Vagina (tissue), 2 donors: ENCODE measurements at regions not wholly inside any gene's neighbourhood (a gene's known extent, or its start where the extent isn't known, plus 50 kb on each side); places are given as distances from the start of the nearest gene placed in this dataset.

ENCODE experiments used
- POLR2A ChIP-seq, 2 donors: fragments of 450-650 bp; IDR thresholded peaks; one replicate each; pipeline ENCODE4 v1.6.1; 2017; ENCODE audit warnings: antibody characterized with exemption in 2 of 2, mild to moderate bottlenecking in 2 of 2, moderate library complexity in 2 of 2
- POLR2AphosphoS5 ChIP-seq, 2 donors: sonication (generic); formaldehyde crosslinking; IDR thresholded peaks; one replicate each; pipeline ENCODE4 v1.9.0; 2017; ENCODE audit warnings: antibody characterized with exemption in 2 of 2, mild to moderate bottlenecking in 2 of 2, low read depth in 1 of 2; ENCODE audit not compliant: insufficient read depth in 1 of 2
- TF ChIP-seq, protein P1 (sequence below), 3 experiments: fragments of 450-650 bp in 2 of 3; fragments of 200-600 bp in 1 of 3; sonication (generic) in 1 of 3; IDR thresholded peaks; one replicate each; pipeline ENCODE4 v1.5.1; 2017 to 2019; ENCODE audit warnings: antibody characterized with exemption in 3 of 3, mild to moderate bottlenecking in 2 of 3, moderate library complexity in 2 of 3

DNA sequence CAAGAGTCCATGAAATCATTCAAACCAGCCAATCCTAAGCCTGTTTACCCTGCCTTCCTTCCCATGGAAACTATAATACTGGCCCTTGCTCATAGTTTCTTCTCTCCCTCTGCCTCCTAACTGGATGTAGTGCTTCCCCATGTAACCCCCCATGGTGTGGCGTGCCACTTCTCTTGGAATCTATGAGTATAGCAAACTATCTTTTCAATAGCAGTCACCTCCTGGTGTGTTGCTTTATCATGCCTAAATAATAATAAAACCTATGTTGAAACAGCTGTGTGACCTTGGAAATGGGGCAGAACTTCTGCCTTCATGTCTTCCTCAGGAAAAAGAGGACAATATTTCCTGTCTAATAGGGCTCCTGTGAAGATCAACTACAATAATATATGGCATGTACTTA lies 234.8 kb upstream of the EDNRA start:
- TF ChIP-seq POLR2A (IDR thresholded peaks at IDR 0.05), result no peak
- TF ChIP-seq, protein P1, sequence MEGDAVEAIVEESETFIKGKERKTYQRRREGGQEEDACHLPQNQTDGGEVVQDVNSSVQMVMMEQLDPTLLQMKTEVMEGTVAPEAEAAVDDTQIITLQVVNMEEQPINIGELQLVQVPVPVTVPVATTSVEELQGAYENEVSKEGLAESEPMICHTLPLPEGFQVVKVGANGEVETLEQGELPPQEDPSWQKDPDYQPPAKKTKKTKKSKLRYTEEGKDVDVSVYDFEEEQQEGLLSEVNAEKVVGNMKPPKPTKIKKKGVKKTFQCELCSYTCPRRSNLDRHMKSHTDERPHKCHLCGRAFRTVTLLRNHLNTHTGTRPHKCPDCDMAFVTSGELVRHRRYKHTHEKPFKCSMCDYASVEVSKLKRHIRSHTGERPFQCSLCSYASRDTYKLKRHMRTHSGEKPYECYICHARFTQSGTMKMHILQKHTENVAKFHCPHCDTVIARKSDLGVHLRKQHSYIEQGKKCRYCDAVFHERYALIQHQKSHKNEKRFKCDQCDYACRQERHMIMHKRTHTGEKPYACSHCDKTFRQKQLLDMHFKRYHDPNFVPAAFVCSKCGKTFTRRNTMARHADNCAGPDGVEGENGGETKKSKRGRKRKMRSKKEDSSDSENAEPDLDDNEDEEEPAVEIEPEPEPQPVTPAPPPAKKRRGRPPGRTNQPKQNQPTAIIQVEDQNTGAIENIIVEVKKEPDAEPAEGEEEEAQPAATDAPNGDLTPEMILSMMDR (IDR thresholded peaks at IDR 0.05), result no peak
- no peak for TF ChIP-seq POLR2AphosphoS5 (IDR thresholded peaks at IDR 0.05; ENCODE audit: insufficient read depth in 1 of 2, low read depth in 1 of 2)
